ENCODE measurements at regions not wholly inside any gene's neighbourhood (a gene's known extent, or its start where the extent isn't known, plus 50 kb on each side); places are given as distances from the start of the nearest gene placed in this dataset.

- DNase-seq (ENCODE audit: low spot score), result peak; percentile 94
- intact Hi-C loops (cut with DNase I), result no loop called here
Observed at GRCh38 chr20:24379484-24379927, 89.9 kb upstream of the SYNDIG1 start.

- intact Hi-C loops (cut with DNase I), result no loop called here
- no peak for DNase-seq (ENCODE audit: low spot score)
Observed at GRCh38 chr20:24378661-24379483, 90.6 kb upstream of the SYNDIG1 start.

GRCh38 chr20:24376311-24377099 lies 92.9 kb upstream of the SYNDIG1 start:
- no peak for DNase-seq (ENCODE audit: low spot score)
- intact Hi-C loops (cut with DNase I), result no loop called here

GRCh38 chr20:24373372-24373771 lies 96.1 kb upstream of the SYNDIG1 start:
- DNase-seq (ENCODE audit: low spot score), result no peak
- intact Hi-C loops (cut with DNase I), result no loop called here

GRCh38 chr20:24370911-24371695 lies 98.3 kb upstream of the SYNDIG1 start:
- intact Hi-C loops (cut with DNase I), result no loop called here

GRCh38 chr20:24370249-24370648 lies 99.2 kb upstream of the SYNDIG1 start:
- no peak for DNase-seq (ENCODE audit: low spot score)
- intact Hi-C loops (cut with DNase I), result no loop called here

More at GRCh38 chr20:24370911-24371695, 98.3 kb upstream of the SYNDIG1 start:
- DNase-seq (ENCODE audit: low spot score), result no peak

- intact Hi-C loops (cut with DNase I), result no loop called here
- DNase-seq (ENCODE audit: low spot score), result no peak
Observed at GRCh38 chr20:24368253-24368652, 101.2 kb upstream of the SYNDIG1 start.

- no peak for DNase-seq (ENCODE audit: low spot score)
- intact Hi-C loops (cut with DNase I), result no loop called here
Observed at GRCh38 chr20:24366336-24367004, 103.0 kb upstream of the SYNDIG1 start.

- DNase-seq (ENCODE audit: low spot score), result no peak
- intact Hi-C loops (cut with DNase I), result no loop called here
Observed at GRCh38 chr20:24365670-24366069, 103.8 kb upstream of the SYNDIG1 start.

GRCh38 chr20:24364482-24364881 lies 104.9 kb upstream of the SYNDIG1 start:
- intact Hi-C loops (cut with DNase I), result no loop called here
- no peak for DNase-seq (ENCODE audit: low spot score)

GRCh38 chr20:24363031-24363430 lies 106.4 kb upstream of the SYNDIG1 start:
- intact Hi-C loops (cut with DNase I), result no loop called here
- no peak for DNase-seq (ENCODE audit: low spot score)

- intact Hi-C loops (cut with DNase I), result no loop called here
- DNase-seq (ENCODE audit: low spot score), result no peak
Observed at GRCh38 chr20:24362080-24362479, 107.3 kb upstream of the SYNDIG1 start.

- intact Hi-C loops (cut with DNase I), result no loop called here
- no peak for DNase-seq (ENCODE audit: low spot score)
Observed at GRCh38 chr20:24361541-24361940, 107.9 kb upstream of the SYNDIG1 start.

- intact Hi-C loops (cut with DNase I), result no loop called here
Observed at GRCh38 chr20:24360531-24360930, 108.9 kb upstream of the SYNDIG1 start.

GRCh38 chr20:24359321-24360027 lies 110.0 kb upstream of the SYNDIG1 start:
- intact Hi-C loops (cut with DNase I), result no loop called here

More at GRCh38 chr20:24360531-24360930, 108.9 kb upstream of the SYNDIG1 start:
- DNase-seq (ENCODE audit: low spot score), result no peak

GRCh38 chr20:24357931-24358330 lies 111.5 kb upstream of the SYNDIG1 start:
- intact Hi-C loops (cut with DNase I), result no loop called here

More at GRCh38 chr20:24359321-24360027, 110.0 kb upstream of the SYNDIG1 start:
- no peak for DNase-seq (ENCODE audit: low spot score)

GRCh38 chr20:24357177-24357576 lies 112.3 kb upstream of the SYNDIG1 start:
- intact Hi-C loops (cut with DNase I), result no loop called here
- no peak for DNase-seq (ENCODE audit: low spot score)

More at GRCh38 chr20:24357931-24358330, 111.5 kb upstream of the SYNDIG1 start:
- DNase-seq (ENCODE audit: low spot score), result no peak

GRCh38 chr20:24353135-24353690 lies 116.2 kb upstream of the SYNDIG1 start:
- DNase-seq (ENCODE audit: low spot score), result no peak
- intact Hi-C loops (cut with DNase I), result no loop called here
